ENCODE measurements at regions not wholly inside any gene's neighbourhood (a gene's known extent, or its start where the extent isn't known, plus 50 kb on each side); places are given as distances from the start of the nearest gene placed in this dataset.

DNA sequence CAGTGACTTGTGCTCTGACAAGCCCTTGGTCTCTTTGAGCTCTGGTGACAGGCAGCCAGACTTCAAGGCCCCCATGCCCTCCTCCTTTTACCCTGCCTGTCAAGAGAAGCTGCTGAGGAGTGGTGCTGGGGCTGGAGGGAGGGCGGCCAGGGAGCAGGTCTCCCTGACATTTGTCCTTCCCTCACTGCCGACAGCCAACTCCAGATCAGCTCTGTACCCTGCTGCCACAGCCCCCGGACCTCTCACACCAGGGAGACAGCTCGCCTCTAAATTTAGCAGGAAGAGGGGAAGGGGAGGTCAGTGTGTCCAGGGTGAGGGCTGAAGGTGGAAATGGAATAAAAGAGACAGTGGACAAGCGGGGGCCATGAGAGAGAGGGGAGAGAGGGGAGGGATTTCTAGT lies 155.8 kb downstream of the TDRD15 start:
- TF ChIP-seq CTCF (IDR thresholded peaks at IDR 0.05; ENCODE audit: insufficient read depth, low read length, poor library complexity, severe bottlenecking), result no peak
- TF ChIP-seq EZH2phosphoT487 (conservative IDR thresholded peaks at IDR 0.05; ENCODE audit: low read length), result no peak
